NCI-H446 (cell line): ENCODE measurements at regions not wholly inside any gene's neighbourhood (a gene's known extent, or its start where the extent isn't known, plus 50 kb on each side); places are given as distances from the start of the nearest gene placed in this dataset.
"Not testable (repeated sequence)": the region's sequence is repeated elsewhere in the genome, so short reads cannot be mapped to it uniquely, and the experiment has no call there.

Experiments used
- DNase-seq, 2 experiments: peaks; one replicate each; lab custom pipeline; 2025; lab: John Stamatoyannopoulos, UW

GRCh38 chr22:23395530-23396361 lies 184.3 kb downstream of the IGLL1 start:
- no peak for DNase-seq

GRCh38 chr22:23394525-23395326 lies 185.4 kb downstream of the IGLL1 start:
- no peak for DNase-seq

GRCh38 chr22:23393721-23394320 lies 186.3 kb downstream of the IGLL1 start:
- no peak for DNase-seq

- not testable (repeated sequence) for DNase-seq
These were observed 186.9 kb downstream of the IGLL1 start for GRCh38 chr22:23393199-23393598.

GRCh38 chr22:23392420-23393121 lies 187.5 kb downstream of the IGLL1 start:
- DNase-seq: no peak

GRCh38 chr22:23391022-23391421 lies 189.1 kb downstream of the IGLL1 start:
- DNase-seq: no peak

GRCh38 chr22:23389271-23390071 lies 190.6 kb downstream of the IGLL1 start:
- no peak for DNase-seq

- no peak for DNase-seq
These were observed 191.6 kb downstream of the IGLL1 start for GRCh38 chr22:23388517-23388890.

GRCh38 chr22:23387827-23388516 lies 192.1 kb downstream of the IGLL1 start:
- no peak for DNase-seq

GRCh38 chr22:23386822-23387580 lies 193.1 kb downstream of the IGLL1 start:
- no peak for DNase-seq

GRCh38 chr22:23385678-23386631 lies 194.1 kb downstream of the IGLL1 start:
- peak; percentile 53 to 85 for DNase-seq

- DNase-seq: no peak
These were observed 195.0 kb downstream of the IGLL1 start for GRCh38 chr22:23384923-23385677.

GRCh38 chr22:23384431-23384830 lies 195.7 kb downstream of the IGLL1 start:
- DNase-seq: no peak

GRCh38 chr22:23383491-23384361 lies 196.4 kb downstream of the IGLL1 start:
- DNase-seq: peak; percentile 24 to 48

GRCh38 chr22:23382428-23383218 lies 197.5 kb downstream of the IGLL1 start:
- no peak for DNase-seq
